Lower leg skin (tissue), 4 donors: ENCODE measurements at regions not wholly inside any gene's neighbourhood (a gene's known extent, or its start where the extent isn't known, plus 50 kb on each side); places are given as distances from the start of the nearest gene placed in this dataset.

ENCODE experiments used
- DNase-seq, 2 donors: peaks; one replicate each; pipeline ENCODE4 v3.0.0-alpha.2; 2019; ENCODE audit warnings: low spot score in 2 of 2
- H3K4me3 ChIP-seq: fragments of 200-600 bp; sonication (generic); 2 replicates; pipeline ENCODE4 v1.5.1; 2017; ENCODE audit warnings: mild to moderate bottlenecking, low read depth; ENCODE audit not compliant: poor library complexity, severe bottlenecking
- CTCF ChIP-seq, 3 donors: fragments of 450-650 bp; IDR thresholded peaks; one replicate each; pipeline ENCODE4 v1.5.1; 2016; ENCODE audit warnings: antibody characterized with exemption in 3 of 3, mild to moderate bottlenecking in 3 of 3, moderate library complexity in 2 of 3
- POLR2A ChIP-seq, 2 donors: fragments of 450-650 bp; IDR thresholded peaks; one replicate each; pipeline ENCODE4 v1.6.1; 2016 to 2017; ENCODE audit warnings: antibody characterized with exemption in 2 of 2, mild to moderate bottlenecking in 1 of 2, moderate library complexity in 1 of 2
- WGBS, 2 donors: methylation state at CpG; one replicate each; pipeline ENCODE4 v1.1.5; 2018; 5-methylcytosine and 5-hydroxymethylcytosine counted together
- intact Hi-C: fragments of 100-400 bp; cut with DNase I; formaldehyde crosslinking; loops from one replicate; pipeline ENCODE4 v1.15.0; 2023; ENCODE audit warnings: low total_unique reads

- intact Hi-C loops, result no loop called here
- no peak for DNase-seq
- H3K4me3 ChIP-seq, result no peak overlapping the region
- WGBS, 2 donors, result 41 to 46% methylated on average over 2 of the region's 2 CpGs
- TF ChIP-seq POLR2A (IDR thresholded peaks at IDR 0.05) (no peak), CTCF (IDR thresholded peaks at IDR 0.05) (no peak)
Measured at GRCh38 chr4:31548823-31549222, 828.7 kb downstream of the PCDH7 start.

- 78 to 90% methylated on average over 1 of the region's 1 CpG for WGBS, 2 donors
- H3K4me3 ChIP-seq, result no peak overlapping the region
- DNase-seq, result no peak
- TF ChIP-seq POLR2A (IDR thresholded peaks at IDR 0.05) (no peak), CTCF (IDR thresholded peaks at IDR 0.05) (no peak)
- intact Hi-C loops, result no loop called here
Measured at GRCh38 chr4:31549256-31549655, 829.1 kb downstream of the PCDH7 start.

GRCh38 chr4:31557437-31557836 lies 837.3 kb downstream of the PCDH7 start:
- WGBS, 2 donors, result 57 to 69% methylated on average over 2 of the region's 2 CpGs
- DNase-seq, result no peak
- no peak for TF ChIP-seq POLR2A (IDR thresholded peaks at IDR 0.05)
- no peak for TF ChIP-seq CTCF (IDR thresholded peaks at IDR 0.05)
- intact Hi-C loops, result no loop called here
- no peak overlapping the region for H3K4me3 ChIP-seq

- H3K4me3 ChIP-seq, result no peak overlapping the region
- intact Hi-C loops, result no loop called here
- 52 to 58% methylated on average over 5 of the region's 5 CpGs for WGBS, 2 donors
- no peak for TF ChIP-seq CTCF (IDR thresholded peaks at IDR 0.05)
- TF ChIP-seq POLR2A (IDR thresholded peaks at IDR 0.05), result no peak
- no peak for DNase-seq
Measured at GRCh38 chr4:31573554-31573953, 853.4 kb downstream of the PCDH7 start.

- intact Hi-C loops, result no loop called here
- no peak overlapping the region for H3K4me3 ChIP-seq
- 81 to 85% methylated on average over 2 of the region's 2 CpGs for WGBS, 2 donors
- DNase-seq, result no peak
- TF ChIP-seq CTCF (IDR thresholded peaks at IDR 0.05) (no peak), POLR2A (IDR thresholded peaks at IDR 0.05) (no peak)
Measured at GRCh38 chr4:31575504-31575903, 855.3 kb downstream of the PCDH7 start.

- DNase-seq, result no peak
- intact Hi-C loops, result no loop called here
- no peak for TF ChIP-seq CTCF (IDR thresholded peaks at IDR 0.05)
- no peak for TF ChIP-seq POLR2A (IDR thresholded peaks at IDR 0.05)
- 85 to 97% methylated on average over 1 of the region's 1 CpG for WGBS, 2 donors
- H3K4me3 ChIP-seq, result no peak overlapping the region
Measured at GRCh38 chr4:31580843-31581242, 860.7 kb downstream of the PCDH7 start.
